Breast epithelium (tissue), 3 donors: ENCODE measurements at regions not wholly inside any gene's neighbourhood (a gene's known extent, or its start where the extent isn't known, plus 50 kb on each side); places are given as distances from the start of the nearest gene placed in this dataset.
"Not testable (repeated sequence)": the region's sequence is repeated elsewhere in the genome, so short reads cannot be mapped to it uniquely, and the experiment has no call there.

Source experiments
- POLR2A ChIP-seq: fragments of 450-650 bp; IDR thresholded peaks from one replicate; pipeline ENCODE4 v1.6.1; 2016; ENCODE audit warnings: antibody characterized with exemption, mild to moderate bottlenecking, moderate library complexity
- POLR2AphosphoS5 ChIP-seq, 3 donors: sonication (generic); formaldehyde crosslinking; IDR thresholded peaks; one replicate each; pipeline ENCODE4 v1.6.1; 2017; ENCODE audit warnings: antibody characterized with exemption in 3 of 3
- TF ChIP-seq, protein P1 (sequence below), 3 donors: fragments of 450-650 bp; IDR thresholded peaks; one replicate each; pipeline ENCODE4 v1.5.1; 2016 to 2017; ENCODE audit warnings: antibody characterized with exemption in 3 of 3, mild to moderate bottlenecking in 3 of 3, moderate library complexity in 3 of 3

DNA sequence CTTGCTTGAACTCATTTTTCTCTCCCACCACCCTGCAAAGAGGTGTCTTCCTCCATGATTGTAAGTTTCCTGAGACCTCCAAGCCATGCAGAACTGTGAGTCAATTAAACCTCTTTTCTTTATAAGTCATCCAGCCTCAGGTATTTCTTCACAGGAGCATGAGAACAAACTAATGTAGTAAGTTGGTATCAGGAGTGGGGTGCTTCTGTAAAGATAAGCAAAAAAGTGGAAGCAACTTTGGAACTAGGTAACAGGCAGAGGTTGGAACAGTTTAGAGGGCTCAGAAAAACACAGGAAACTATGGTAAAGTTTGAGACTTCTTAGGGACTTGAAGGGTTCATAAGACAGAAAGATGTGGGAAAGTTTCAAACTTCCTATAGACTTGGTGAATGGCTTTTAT is 287.7 kb upstream of the POTED start:
- TF ChIP-seq POLR2AphosphoS5 (IDR thresholded peaks at IDR 0.05); POLR2A: not testable (repeated sequence)
- TF ChIP-seq, protein P1, sequence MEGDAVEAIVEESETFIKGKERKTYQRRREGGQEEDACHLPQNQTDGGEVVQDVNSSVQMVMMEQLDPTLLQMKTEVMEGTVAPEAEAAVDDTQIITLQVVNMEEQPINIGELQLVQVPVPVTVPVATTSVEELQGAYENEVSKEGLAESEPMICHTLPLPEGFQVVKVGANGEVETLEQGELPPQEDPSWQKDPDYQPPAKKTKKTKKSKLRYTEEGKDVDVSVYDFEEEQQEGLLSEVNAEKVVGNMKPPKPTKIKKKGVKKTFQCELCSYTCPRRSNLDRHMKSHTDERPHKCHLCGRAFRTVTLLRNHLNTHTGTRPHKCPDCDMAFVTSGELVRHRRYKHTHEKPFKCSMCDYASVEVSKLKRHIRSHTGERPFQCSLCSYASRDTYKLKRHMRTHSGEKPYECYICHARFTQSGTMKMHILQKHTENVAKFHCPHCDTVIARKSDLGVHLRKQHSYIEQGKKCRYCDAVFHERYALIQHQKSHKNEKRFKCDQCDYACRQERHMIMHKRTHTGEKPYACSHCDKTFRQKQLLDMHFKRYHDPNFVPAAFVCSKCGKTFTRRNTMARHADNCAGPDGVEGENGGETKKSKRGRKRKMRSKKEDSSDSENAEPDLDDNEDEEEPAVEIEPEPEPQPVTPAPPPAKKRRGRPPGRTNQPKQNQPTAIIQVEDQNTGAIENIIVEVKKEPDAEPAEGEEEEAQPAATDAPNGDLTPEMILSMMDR (IDR thresholded peaks at IDR 0.05), result not testable (repeated sequence)
